ENCODE measurements at regions not wholly inside any gene's neighbourhood (a gene's known extent, or its start where the extent isn't known, plus 50 kb on each side); places are given as distances from the start of the nearest gene placed in this dataset.
"Not testable (repeated sequence)": the region's sequence is repeated elsewhere in the genome, so short reads cannot be mapped to it uniquely, and the experiment has no call there.

- no peak for DNase-seq (ENCODE audit: extremely low read depth in 1 of 11, low read depth in 9 of 11, low spot score in 4 of 11)
These were observed 95.5 kb upstream of the DPT start for GRCh38 chr1:168824418-168825065.

- no peak for DNase-seq (ENCODE audit: extremely low read depth in 1 of 11, low read depth in 9 of 11, low spot score in 4 of 11)
These were observed 96.1 kb upstream of the DPT start for GRCh38 chr1:168825129-168825528.

GRCh38 chr1:168825820-168826219, 96.8 kb upstream of the DPT start:
- DNase-seq (ENCODE audit: extremely low read depth in 1 of 11, low read depth in 9 of 11, low spot score in 4 of 11) = no peak

GRCh38 chr1:168826269-168826668, 97.3 kb upstream of the DPT start:
- no peak for DNase-seq (ENCODE audit: extremely low read depth in 1 of 11, low read depth in 9 of 11, low spot score in 4 of 11)

- DNase-seq (ENCODE audit: extremely low read depth in 1 of 11, low read depth in 9 of 11, low spot score in 4 of 11) = no peak
These were observed 98.6 kb upstream of the DPT start for GRCh38 chr1:168827557-168827956.

GRCh38 chr1:168829876-168830275, 100.9 kb upstream of the DPT start:
- no peak for DNase-seq (ENCODE audit: extremely low read depth in 1 of 11, low read depth in 9 of 11, low spot score in 4 of 11)

GRCh38 chr1:168830562-168830961, 101.6 kb upstream of the DPT start:
- DNase-seq (ENCODE audit: extremely low read depth in 1 of 11, low read depth in 9 of 11, low spot score in 4 of 11) = no peak

GRCh38 chr1:168832661-168833060, 103.7 kb upstream of the DPT start:
- no peak for DNase-seq (ENCODE audit: extremely low read depth in 1 of 11, low read depth in 9 of 11, low spot score in 4 of 11)

GRCh38 chr1:168833362-168833761, 104.4 kb upstream of the DPT start:
- no peak for DNase-seq (ENCODE audit: extremely low read depth in 1 of 11, low read depth in 9 of 11, low spot score in 4 of 11)

- DNase-seq (ENCODE audit: extremely low read depth in 1 of 11, low read depth in 9 of 11, low spot score in 4 of 11) = no peak
These were observed 104.8 kb upstream of the DPT start for GRCh38 chr1:168833801-168834224.

GRCh38 chr1:168834225-168834872, 105.3 kb upstream of the DPT start:
- DNase-seq (ENCODE audit: extremely low read depth in 1 of 11, low read depth in 9 of 11, low spot score in 4 of 11) = peak in 7 of 11 donors; percentile 13 to 60 (median 25)

- DNase-seq (ENCODE audit: extremely low read depth in 1 of 11, low read depth in 9 of 11, low spot score in 4 of 11) = no peak
These were observed 106.2 kb upstream of the DPT start for GRCh38 chr1:168835176-168835575.

- no peak for DNase-seq (ENCODE audit: extremely low read depth in 1 of 11, low read depth in 9 of 11, low spot score in 4 of 11)
These were observed 106.8 kb upstream of the DPT start for GRCh38 chr1:168835791-168836190.

GRCh38 chr1:168836469-168836868, 107.5 kb upstream of the DPT start:
- DNase-seq (ENCODE audit: extremely low read depth in 1 of 11, low read depth in 9 of 11, low spot score in 4 of 11) = no peak

- DNase-seq (ENCODE audit: extremely low read depth in 1 of 11, low read depth in 9 of 11, low spot score in 4 of 11) = not testable (repeated sequence)
These were observed 108.2 kb upstream of the DPT start for GRCh38 chr1:168837230-168837629.

GRCh38 chr1:168842306-168842705, 113.3 kb upstream of the DPT start:
- no peak for DNase-seq (ENCODE audit: extremely low read depth in 1 of 11, low read depth in 9 of 11, low spot score in 4 of 11)

- no peak for DNase-seq (ENCODE audit: extremely low read depth in 1 of 11, low read depth in 9 of 11, low spot score in 4 of 11)
These were observed 113.9 kb upstream of the DPT start for GRCh38 chr1:168842916-168843315.

- DNase-seq (ENCODE audit: extremely low read depth in 1 of 11, low read depth in 9 of 11, low spot score in 4 of 11) = no peak
These were observed 114.4 kb upstream of the DPT start for GRCh38 chr1:168843401-168843800.

GRCh38 chr1:168843950-168844349, 114.9 kb upstream of the DPT start:
- DNase-seq (ENCODE audit: extremely low read depth in 1 of 11, low read depth in 9 of 11, low spot score in 4 of 11) = no peak

GRCh38 chr1:168845140-168845539, 116.1 kb upstream of the DPT start:
- no peak for DNase-seq (ENCODE audit: extremely low read depth in 1 of 11, low read depth in 9 of 11, low spot score in 4 of 11)

- no peak for DNase-seq (ENCODE audit: extremely low read depth in 1 of 11, low read depth in 9 of 11, low spot score in 4 of 11)
These were observed 119.0 kb upstream of the DPT start for GRCh38 chr1:168848051-168848450.

Measured in renal cortex interstitium (tissue), 11 donors.